AML-193 (cell line): ENCODE measurements at regions not wholly inside any gene's neighbourhood (a gene's known extent, or its start where the extent isn't known, plus 50 kb on each side); places are given as distances from the start of the nearest gene placed in this dataset.
A peak's percentile ranks its signal among the peaks of the same experiment; 100 is the strongest.
"Not testable (repeated sequence)": the region's sequence is repeated elsewhere in the genome, so short reads cannot be mapped to it uniquely, and the experiment has no call there.

Experiments used
- DNase-seq, 2 experiments: peaks; one replicate each; lab custom pipeline; 2025; lab: John Stamatoyannopoulos, UW

DNA sequence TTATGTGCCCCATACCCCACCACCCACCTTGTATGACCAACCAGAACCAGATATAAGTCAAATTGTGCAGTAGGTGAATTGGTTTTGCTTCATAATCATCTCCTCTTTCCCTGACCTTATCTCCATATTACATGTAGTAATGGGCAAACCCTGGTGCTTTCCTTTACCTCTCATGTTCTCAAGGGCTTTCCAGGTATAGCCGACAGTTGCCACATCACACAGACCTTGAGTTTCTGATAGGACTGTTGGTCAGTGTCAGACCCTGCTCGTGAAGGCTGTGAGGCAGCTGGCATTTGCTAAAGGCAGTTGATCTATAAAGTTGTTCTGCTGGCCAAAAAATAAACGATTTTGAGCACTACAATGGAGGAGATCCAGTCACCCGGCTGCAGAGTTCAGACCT, 145.9 kb downstream of the ALX1 start:
- DNase-seq: no peak

DNA sequence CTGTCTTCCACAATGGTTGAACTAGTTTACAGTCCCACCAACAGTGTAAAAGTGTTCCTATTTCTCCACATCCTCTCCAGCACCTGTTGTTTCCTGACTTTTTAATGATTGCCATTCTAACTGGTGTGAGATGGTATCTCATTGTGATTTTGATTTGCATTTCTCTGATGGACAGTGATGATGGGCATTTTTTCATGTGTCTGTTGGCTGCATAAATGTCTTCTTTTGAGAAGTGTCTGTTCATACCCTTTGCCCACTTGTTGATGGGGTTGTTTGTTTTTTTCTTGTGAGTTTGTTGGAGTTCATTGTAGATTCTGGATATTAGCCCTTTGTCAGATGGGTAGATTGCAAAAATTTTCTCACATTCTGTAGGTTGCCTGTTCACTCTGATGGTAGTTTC, 153.1 kb downstream of the ALX1 start:
- not testable (repeated sequence) for DNase-seq

- DNase-seq: no peak
Observed at GRCh38 chr12:85440271-85440670, 160.3 kb downstream of the ALX1 start.

DNA sequence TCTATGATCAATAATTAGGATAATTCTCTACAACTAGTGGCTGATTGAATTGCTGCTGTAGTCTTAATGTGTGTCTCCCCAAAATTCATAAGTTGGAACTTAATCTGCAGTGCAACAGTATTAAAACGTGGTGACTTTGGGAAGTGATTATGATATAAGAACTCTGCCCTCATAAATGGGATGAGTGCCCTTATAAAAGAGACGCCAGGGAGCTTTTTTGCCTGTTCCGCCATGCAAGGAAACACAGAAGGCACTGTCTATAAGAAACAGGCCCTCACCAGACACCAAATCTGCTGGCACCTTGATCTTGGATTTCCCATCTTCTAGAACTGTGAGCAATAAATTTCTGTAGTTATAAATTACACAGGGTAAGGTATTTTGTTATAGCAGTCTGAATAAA, 161.0 kb downstream of the ALX1 start:
- no peak for DNase-seq

- DNase-seq: no peak
Observed at GRCh38 chr12:85441741-85442140, 161.7 kb downstream of the ALX1 start.

- no peak for DNase-seq
Observed at GRCh38 chr12:85445060-85445938, 165.3 kb downstream of the ALX1 start.

DNA sequence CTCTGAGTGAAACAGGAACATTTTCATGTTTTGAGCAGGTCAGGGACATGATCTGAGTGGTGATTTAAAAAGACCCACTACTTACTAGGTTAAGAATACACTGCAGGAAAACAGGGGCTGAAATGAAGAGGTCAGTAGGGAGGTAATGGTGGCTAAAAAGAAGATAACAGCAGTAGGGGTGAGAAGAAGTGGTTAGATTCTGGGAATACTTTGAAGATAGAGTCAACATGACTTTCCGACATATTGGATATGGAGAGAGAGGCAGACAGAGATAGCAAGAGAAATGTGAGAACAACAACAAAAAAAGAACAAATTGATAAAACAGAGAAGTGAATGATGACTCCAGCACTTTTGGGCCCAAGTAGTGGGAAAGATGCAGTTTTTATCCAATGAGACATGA, 168.0 kb downstream of the ALX1 start:
- DNase-seq: no peak

GRCh38 chr12:85448548-85449139, 168.6 kb downstream of the ALX1 start:
- DNase-seq: peak; percentile 36 to 54

DNA sequence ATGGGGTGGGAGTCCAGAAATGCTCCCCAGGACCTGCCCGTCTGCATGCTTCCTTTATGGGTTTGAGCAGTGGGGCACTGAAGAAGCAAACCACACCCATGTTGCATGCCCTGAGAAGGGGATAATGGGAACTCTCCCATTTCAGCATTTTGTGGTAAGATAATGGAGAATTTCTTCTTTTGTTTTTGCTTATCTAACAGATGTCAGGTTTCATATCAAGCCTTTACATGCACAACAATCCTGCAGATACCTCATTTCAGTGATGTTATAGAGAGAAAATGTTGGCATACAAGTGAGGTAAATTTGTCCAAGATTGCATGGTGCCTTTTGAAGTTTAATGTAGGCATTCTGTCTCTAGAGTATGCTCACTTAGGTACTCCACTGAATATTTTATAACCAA, 177.0 kb downstream of the ALX1 start:
- no peak for DNase-seq

DNA sequence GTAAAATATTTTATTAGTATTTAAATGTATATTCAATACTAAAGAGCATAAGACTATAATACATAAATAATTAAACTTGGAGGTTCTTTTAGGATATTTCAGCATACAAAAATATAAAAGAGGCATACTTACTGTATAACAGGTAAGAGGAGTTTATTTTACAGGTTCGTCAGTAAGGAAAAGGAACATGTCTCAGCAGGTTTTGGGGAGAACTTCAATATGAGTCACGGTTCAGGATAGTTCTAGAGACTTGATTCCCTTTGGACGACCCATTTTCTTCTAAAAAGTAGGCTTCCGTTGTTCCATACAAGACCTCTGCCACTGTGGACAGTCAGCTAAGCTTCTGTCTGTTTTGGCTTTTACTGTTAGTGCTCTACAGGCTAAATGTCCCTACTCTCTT, 181.1 kb downstream of the ALX1 start:
- no peak for DNase-seq

DNA sequence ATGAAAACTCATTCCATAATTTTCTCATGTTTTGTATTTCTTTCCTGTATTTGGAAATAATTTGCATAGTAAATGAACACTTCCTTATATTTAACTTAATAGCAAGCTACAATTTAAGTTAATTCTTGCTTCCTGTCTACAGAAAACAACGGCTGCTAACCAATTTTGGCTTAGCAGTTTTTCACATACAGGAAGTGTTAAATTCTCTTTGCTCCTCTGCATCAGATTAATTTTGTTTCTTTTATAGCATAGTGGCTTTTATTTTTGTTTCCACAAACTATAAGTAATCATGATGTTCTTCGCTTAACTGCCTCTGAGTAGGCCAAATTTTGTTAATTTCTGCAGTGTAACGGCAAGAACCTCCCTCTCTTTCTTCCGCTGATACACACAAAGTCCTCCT, 182.9 kb downstream of the ALX1 start:
- no peak for DNase-seq

- DNase-seq: no peak
Observed at GRCh38 chr12:85466890-85467289, 186.9 kb downstream of the ALX1 start.

- peak; percentile 58 to 70 for DNase-seq
Observed at GRCh38 chr12:85468356-85469157, 188.5 kb downstream of the ALX1 start.

DNA sequence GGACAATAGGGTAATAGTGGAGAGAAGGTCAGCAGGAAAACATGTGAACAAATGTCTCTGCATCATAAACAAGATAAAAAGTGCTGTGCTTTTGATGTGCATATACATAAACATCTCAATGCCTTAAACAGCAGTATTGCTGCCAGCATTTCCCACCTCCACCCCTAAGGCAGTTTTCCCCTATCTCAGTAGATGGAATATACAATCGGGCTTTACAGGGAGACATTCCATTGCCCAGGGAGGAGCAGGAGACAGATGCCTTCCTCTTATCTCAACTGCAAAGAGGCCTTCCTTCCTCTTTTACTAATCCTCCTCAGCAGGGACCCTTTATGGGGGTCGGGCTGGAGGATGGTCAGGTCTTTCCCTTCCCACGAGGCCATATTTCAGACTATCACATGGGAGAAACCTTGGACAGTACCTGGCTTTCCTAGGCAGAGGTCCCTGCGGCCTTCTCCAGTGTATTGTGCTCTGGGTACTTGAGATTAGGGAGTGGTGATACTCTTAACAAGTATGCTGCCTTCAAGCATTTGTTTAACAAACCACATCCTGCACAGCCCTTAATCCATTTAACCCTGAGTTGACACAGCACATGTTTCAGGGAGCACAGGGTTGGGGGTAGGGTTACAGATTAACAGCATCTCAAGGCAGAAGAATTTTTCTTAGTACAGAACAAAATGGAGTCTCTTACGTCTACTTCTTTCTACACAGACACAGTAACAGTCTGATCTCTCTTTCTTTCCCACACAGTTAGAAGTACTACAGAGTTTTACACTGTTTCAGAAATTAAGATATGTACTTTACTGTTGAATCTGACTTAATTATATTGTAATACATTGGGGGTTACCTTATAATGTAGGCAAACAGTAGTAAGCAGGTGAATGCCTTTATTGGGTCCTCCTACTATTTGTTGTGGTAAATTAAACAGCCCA, 189.4 kb downstream of the ALX1 start:
- not testable (repeated sequence) for DNase-seq

DNA sequence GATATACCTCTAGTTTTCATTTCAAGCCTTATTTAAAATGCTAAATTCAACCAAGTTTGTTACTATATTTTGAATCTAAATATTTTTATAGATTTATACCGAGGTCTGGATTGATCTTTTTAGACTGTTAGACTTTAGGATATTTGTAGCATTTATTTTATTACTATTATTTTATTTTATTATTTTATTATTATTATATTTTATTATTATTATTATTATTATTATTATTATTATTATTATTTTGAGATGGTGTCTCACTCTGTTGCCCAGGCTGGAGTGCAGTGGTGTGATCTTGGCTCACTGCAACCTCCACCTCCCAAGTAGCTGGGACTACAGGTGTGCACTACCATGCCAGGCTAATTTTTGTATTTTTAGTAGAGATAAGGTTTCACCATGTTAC, 195.3 kb downstream of the ALX1 start:
- not testable (repeated sequence) for DNase-seq

DNA sequence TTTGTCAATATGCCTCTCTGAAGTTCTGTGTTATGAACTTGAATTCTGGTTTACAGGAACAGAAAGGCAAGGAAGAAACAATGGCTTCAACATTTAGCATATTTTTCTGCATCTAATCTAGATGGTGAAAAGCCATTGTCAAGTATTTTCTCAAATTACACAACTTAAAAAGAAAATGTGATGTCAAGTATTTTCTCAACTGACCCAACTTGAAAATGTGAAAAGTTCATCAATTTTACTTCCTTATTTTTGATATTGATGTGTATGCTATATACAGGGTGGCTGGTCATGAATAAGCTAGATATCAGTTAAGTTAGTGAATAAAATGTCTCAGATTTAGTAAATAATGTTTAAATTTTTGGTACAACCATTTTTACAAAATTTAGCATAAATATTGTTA, 196.7 kb downstream of the ALX1 start:
- DNase-seq: peak; percentile 4 to 8

DNA sequence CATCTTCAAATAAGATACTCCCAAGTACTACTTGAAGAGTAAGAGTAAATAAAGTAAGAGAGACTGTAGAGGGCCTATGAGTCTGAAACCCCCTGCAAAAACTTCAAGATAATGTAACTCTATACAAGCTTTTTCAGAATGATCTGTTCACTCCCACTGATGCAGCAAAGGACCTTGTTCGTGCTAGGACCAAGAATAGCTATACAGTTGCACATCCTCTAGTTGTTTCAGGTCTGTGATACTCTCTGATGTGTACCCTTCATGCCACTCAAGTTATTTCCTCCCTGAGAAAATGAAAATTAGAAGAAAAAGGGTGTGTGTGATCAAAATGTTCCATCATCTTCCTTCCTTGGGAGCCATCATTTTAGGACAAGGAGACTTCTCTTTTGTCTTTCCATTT, 204.4 kb downstream of the ALX1 start:
- DNase-seq: no peak

DNA sequence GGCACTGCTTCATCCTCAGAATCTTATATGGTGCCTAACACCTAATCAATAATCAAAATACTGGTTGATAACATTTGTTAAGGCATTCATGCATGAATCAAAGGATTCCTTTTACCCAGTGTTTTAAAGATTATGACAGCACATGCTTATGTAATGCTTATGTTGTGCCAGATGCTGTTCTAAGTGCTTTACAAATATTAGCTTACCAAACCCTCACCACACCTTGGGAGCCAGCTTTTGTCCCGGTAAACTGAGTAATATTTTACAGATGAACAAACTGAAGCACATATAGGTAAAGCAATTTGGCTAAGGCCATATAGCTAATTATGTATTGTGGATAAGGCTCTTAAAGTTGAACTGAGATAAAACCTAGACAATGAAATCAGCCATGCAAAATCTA, 209.2 kb downstream of the ALX1 start:
- DNase-seq: no peak

DNA sequence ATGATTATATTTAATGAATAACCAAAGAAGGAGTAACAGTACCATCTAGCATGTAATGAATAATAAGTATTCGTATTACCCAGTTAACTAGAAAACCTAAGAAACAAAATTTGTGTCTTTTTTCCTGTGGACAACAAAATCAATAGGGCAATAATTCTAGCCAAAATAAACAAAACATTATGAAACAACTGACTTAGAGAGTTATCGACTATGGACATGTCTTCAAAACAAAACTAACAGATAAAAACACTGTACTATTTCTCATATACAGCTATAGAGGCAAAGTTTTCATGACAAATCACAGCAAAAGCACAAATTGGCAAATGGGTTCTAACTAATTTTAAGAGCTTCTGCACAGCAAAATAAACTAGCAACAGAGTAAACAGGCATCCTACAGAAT, 224.1 kb downstream of the ALX1 start:
- DNase-seq: no peak

DNA sequence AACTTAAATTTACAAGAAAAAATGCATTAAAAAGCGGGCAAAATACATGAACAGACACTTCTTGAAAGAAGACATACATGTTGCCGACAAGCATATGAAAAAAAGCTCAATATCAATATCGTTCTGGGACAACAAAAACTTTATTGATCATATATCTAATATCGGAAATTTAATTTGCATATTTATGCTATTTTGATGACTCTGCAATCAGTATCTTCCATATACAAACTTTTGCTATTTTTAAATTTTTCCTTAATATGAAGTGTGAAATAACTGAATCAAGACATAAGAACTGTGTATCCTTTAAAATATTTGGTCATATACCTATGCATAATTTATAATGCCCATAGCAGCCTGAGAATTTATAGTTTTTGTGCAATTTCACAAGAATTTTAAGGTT, 224.6 kb downstream of the ALX1 start:
- DNase-seq: no peak

- DNase-seq: no peak
Observed at GRCh38 chr12:85507456-85507855, 227.4 kb downstream of the ALX1 start.
